ENCODE measurements at regions not wholly inside any gene's neighbourhood (a gene's known extent, or its start where the extent isn't known, plus 50 kb on each side); places are given as distances from the start of the nearest gene placed in this dataset.
A peak's percentile ranks its signal among the peaks of the same experiment; 100 is the strongest.

DNA sequence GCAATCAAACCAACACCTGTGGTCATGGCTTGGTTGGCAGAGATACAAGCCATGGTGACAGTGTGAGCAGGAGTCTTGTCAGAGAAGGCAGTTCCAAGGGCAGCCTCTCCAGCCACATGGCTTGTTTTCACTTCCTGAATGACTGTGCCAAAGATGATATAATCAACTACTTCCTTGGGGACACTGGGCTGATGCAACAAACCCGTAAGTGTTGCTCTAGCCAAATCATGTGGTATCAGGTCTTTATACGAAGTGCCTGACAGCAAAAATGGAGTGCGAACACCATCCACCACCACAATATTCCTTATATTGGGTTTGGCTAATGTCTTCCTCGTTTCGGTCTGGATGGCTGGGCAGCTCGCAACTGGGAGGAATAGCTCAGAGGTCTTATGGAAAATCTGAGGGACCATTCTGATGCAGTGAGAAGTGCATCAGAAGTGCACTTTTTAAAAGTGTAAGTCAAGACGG is 922.0 kb downstream of the NLGN4X start:
- Histone ChIP-seq H3K9ac (ENCODE audit: low read length) (no peak overlapping the region), H3K9me2 (ENCODE audit: insufficient read depth, low read length) (no peaks in the 10 kb centered on the region), H3K36me3 (ENCODE audit: insufficient read depth, low read length) (no peaks in the 10 kb centered on the region), H3K79me2 (replicated peaks; ENCODE audit: insufficient read depth, low read length) (no peaks in the 10 kb centered on the region), H3K27ac (ENCODE audit: low read length) (no peak overlapping the region), H3K9me3 (ENCODE audit: low read length) (no peaks in the 10 kb centered on the region), H2AFZ (ENCODE audit: low read depth, low read length) (no peak overlapping the region), H3K4me3 (ENCODE audit: low read length) (no peak overlapping the region), H4K20me1 (ENCODE audit: insufficient read depth) (no peaks in the 10 kb centered on the region), H3K4me2 (ENCODE audit: low read length) (no peak overlapping the region), H3F3A (ENCODE audit: insufficient read depth, low read length, poor library complexity, severe bottlenecking) (no peaks in the 10 kb centered on the region), H3K27me3 (ENCODE audit: insufficient read depth, low read depth, low read length) (no peaks in the 10 kb centered on the region)
- no peak for TF ChIP-seq RAD21 (conservative IDR thresholded peaks at IDR 0.05)
- no peak for TF ChIP-seq SMC3 (conservative IDR thresholded peaks at IDR 0.05; ENCODE audit: poor library complexity)
- TF ChIP-seq, protein P1, sequence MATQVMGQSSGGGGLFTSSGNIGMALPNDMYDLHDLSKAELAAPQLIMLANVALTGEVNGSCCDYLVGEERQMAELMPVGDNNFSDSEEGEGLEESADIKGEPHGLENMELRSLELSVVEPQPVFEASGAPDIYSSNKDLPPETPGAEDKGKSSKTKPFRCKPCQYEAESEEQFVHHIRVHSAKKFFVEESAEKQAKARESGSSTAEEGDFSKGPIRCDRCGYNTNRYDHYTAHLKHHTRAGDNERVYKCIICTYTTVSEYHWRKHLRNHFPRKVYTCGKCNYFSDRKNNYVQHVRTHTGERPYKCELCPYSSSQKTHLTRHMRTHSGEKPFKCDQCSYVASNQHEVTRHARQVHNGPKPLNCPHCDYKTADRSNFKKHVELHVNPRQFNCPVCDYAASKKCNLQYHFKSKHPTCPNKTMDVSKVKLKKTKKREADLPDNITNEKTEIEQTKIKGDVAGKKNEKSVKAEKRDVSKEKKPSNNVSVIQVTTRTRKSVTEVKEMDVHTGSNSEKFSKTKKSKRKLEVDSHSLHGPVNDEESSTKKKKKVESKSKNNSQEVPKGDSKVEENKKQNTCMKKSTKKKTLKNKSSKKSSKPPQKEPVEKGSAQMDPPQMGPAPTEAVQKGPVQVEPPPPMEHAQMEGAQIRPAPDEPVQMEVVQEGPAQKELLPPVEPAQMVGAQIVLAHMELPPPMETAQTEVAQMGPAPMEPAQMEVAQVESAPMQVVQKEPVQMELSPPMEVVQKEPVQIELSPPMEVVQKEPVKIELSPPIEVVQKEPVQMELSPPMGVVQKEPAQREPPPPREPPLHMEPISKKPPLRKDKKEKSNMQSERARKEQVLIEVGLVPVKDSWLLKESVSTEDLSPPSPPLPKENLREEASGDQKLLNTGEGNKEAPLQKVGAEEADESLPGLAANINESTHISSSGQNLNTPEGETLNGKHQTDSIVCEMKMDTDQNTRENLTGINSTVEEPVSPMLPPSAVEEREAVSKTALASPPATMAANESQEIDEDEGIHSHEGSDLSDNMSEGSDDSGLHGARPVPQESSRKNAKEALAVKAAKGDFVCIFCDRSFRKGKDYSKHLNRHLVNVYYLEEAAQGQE (IDR thresholded peaks at IDR 0.05; ENCODE audit: borderline replicate concordance) = no peak
- no peak for TF ChIP-seq CTCF (IDR thresholded peaks at IDR 0.05; ENCODE audit: poor library complexity, severe bottlenecking)
- TF ChIP-seq POLR2AphosphoS5 (IDR thresholded peaks at IDR 0.05) = no peak
- no peak for TF ChIP-seq EZH2 (IDR thresholded peaks at IDR 0.05; ENCODE audit: borderline replicate concordance, insufficient read depth, low read length, poor library complexity, severe bottlenecking)
- TF ChIP-seq EP300 (conservative IDR thresholded peaks at IDR 0.05; ENCODE audit: poor library complexity, severe bottlenecking) = no peak
- no peak for TF ChIP-seq MXI1 (conservative IDR thresholded peaks at IDR 0.05; ENCODE audit: poor library complexity, severe bottlenecking)
- TF ChIP-seq TAF1 (IDR thresholded peaks at IDR 0.05; ENCODE audit: low read depth) = no peak

DNA sequence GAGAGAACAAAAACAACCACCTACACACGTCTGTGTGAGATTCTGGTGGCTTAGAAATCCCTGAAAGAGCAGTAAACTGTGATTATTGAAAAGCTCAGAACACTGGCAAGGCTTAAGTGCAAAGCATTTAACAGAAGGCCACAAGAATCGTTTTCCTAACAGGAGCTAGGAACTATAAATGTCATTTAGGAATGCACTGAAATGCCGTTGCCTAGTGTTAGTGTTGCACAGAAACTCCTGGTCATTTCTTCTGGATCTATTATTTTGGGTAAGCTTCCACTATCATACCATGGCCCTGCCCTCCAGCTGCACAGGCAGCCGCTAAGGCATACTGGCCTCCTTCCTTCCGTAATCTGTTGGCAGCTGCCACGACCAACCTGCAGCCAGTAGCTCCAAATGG is 923.2 kb downstream of the NLGN4X start:
- no peaks in the 10 kb centered on the region for H3K36me3 ChIP-seq (ENCODE audit: insufficient read depth, low read length)
- H2AFZ ChIP-seq (ENCODE audit: low read depth, low read length) = no peak overlapping the region
- TF ChIP-seq CTCF (IDR thresholded peaks at IDR 0.05; ENCODE audit: poor library complexity, severe bottlenecking) = no peak
- TF ChIP-seq, protein P1 (IDR thresholded peaks at IDR 0.05; ENCODE audit: borderline replicate concordance) = peak; percentile 77
- no peaks in the 10 kb centered on the region for H3K9me2 ChIP-seq (ENCODE audit: insufficient read depth, low read length)
- H3K4me2 ChIP-seq (ENCODE audit: low read length) = no peak overlapping the region
- H3K9me3 ChIP-seq (ENCODE audit: low read length) = no peaks in the 10 kb centered on the region
- H3K27ac ChIP-seq (ENCODE audit: low read length) = no peak overlapping the region
- H3K4me3 ChIP-seq (ENCODE audit: low read length) = no peak overlapping the region
- H4K20me1 ChIP-seq (ENCODE audit: insufficient read depth) = no peaks in the 10 kb centered on the region
- H3K79me2 ChIP-seq (replicated peaks; ENCODE audit: insufficient read depth, low read length) = no peaks in the 10 kb centered on the region
- H3K27me3 ChIP-seq (ENCODE audit: insufficient read depth, low read depth, low read length) = no peaks in the 10 kb centered on the region
- no peaks in the 10 kb centered on the region for H3F3A ChIP-seq (ENCODE audit: insufficient read depth, low read length, poor library complexity, severe bottlenecking)
- no peak overlapping the region for H3K9ac ChIP-seq (ENCODE audit: low read length)

Measured in neural cell (in vitro differentiated cells).